ENCODE measurements at regions not wholly inside any gene's neighbourhood (a gene's known extent, or its start where the extent isn't known, plus 50 kb on each side); places are given as distances from the start of the nearest gene placed in this dataset.

DNA sequence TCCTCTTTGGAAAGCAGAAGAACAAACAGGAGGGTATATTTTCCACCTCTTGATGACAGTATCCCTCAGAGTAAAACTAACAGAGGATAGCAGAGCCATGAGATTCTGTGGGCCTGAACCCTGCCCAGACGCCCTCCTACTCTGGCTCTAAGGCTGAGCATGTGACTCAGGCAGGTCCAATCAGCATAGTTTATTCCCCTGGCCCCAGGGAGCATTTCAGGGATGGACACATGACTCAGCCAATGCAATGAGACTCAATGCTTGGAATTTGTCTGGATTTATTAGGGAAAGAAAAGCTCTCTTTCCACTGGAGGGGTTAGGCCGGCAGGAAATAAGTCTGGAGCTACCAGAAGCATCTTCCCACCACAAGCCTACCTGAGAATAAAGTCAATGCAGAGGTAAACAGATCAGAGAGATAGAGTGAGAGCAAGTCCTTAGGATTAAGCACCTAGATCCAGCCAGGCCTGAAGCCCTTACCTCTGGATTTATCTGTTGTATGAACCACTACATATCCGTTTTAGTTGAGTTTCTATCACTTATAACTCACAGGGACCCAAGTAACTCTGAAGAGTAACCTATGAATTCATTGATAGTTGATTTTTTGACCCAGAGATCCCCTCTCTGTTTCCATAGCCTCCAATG, 68.2 kb upstream of the EYA2 start:
- Histone ChIP-seq H3K4me2 (ENCODE audit: low read depth, low read length) (no peak overlapping the region), H4K91ac (ENCODE audit: insufficient read depth, low read depth, low read length) (0 out of 2 replicates have a peak overlapping the region, but pooled peaks have one; percentile 0), H2AK5ac (ENCODE audit: low read depth, low read length) (peak overlapping the region; percentile 20; the same call in 1 of the 2 replicates), H3K9me1 (ENCODE audit: insufficient read depth, low read length) (0 out of 2 replicates have a peak, but pooled peaks cover 12% of the 10 kb centered on the region), H3K23ac (ENCODE audit: low read depth, low read length) (0 out of 2 replicates have a peak overlapping the region, but pooled peaks have one; percentile 1), H2BK20ac (ENCODE audit: low read depth, low read length) (peak overlapping the region; percentile 8; the same call in 1 of the 2 replicates), H3K14ac (replicated peaks; ENCODE audit: low read depth, low read length) (no peak overlapping the region; the same call in 1 of the 2 replicates), H3K9me3 (ENCODE audit: control insufficient read depth, insufficient read depth, low read length) (no peaks in the 10 kb centered on the region), H3K18ac (ENCODE audit: low read depth, low read length) (no peak overlapping the region), H2BK120ac (ENCODE audit: low read depth, low read length) (peak overlapping the region; percentile 16; the same call in 1 of the 2 replicates), H3K4ac (ENCODE audit: low read depth, low read length) (no peak overlapping the region), H3K4me1 (ENCODE audit: control insufficient read depth, insufficient read depth, low read length) (peaks cover 11% of the 10 kb centered on the region), H3K4me3 (ENCODE audit: insufficient read depth, low read depth, low read length) (no peak overlapping the region), H4K8ac (ENCODE audit: low read depth in 2 of 2, low read length in 2 of 2) (peak overlapping the region in 1 of 2 experiments; percentile 25; a peak in 1 of 4 replicates), H3K27me3 (ENCODE audit: control insufficient read depth, insufficient read depth, low read length) (no peaks in the 10 kb centered on the region), H3K56ac (ENCODE audit: extremely low read depth, insufficient read depth, low read length) (no peak overlapping the region), H3K9ac (ENCODE audit: low read depth, low read length) (no peak overlapping the region), H4K20me1 (ENCODE audit: insufficient read depth, low read length) (no peaks in the 10 kb centered on the region), H3K36me3 (ENCODE audit: control insufficient read depth, insufficient read depth, low read length) (no peaks in the 10 kb centered on the region), H3K27ac (ENCODE audit: insufficient read depth, low read length) (no peak overlapping the region), H4K5ac (ENCODE audit: low read depth, low read length) (no peak overlapping the region), H3K79me1 (ENCODE audit: low read depth in 1 of 2, low read length in 2 of 2) (no peaks in the 10 kb centered on the region), H2BK15ac (ENCODE audit: low read depth, low read length) (peak overlapping the region; percentile 77), H2AFZ (replicated peaks; ENCODE audit: low read length, poor library complexity) (peak overlapping the region; percentile 0), H2BK5ac (ENCODE audit: low read depth, low read length, poor library complexity, severe bottlenecking) (no peak overlapping the region), H2AK9ac (replicated peaks; ENCODE audit: low read depth, low read length, poor library complexity) (no peak overlapping the region)
- ChIA-PET CTCF (no interaction called here), POLR2A (ENCODE audit: unreplicated experiment) (no interaction called here)
- dilution Hi-C loops (cut with HindIII; ENCODE audit: low sequenced_read_pairs, unreplicated experiment): no loop called here
- BruUV-seq (replicated peaks): no TSS peak
- intact Hi-C loops (cut with micrococcal nuclease): no loop called here
- in situ Hi-C loops (cut with MboI; ENCODE audit: low sequenced_read_pairs): no loop called here
- TF ChIP-seq MAZ (IDR thresholded peaks at IDR 0.05; ENCODE audit: borderline replicate concordance, low read depth, low read length): no peak
- TF ChIP-seq RAD21 (IDR thresholded peaks at IDR 0.05; ENCODE audit: low read length): no peak
- TF ChIP-seq, protein P1, sequence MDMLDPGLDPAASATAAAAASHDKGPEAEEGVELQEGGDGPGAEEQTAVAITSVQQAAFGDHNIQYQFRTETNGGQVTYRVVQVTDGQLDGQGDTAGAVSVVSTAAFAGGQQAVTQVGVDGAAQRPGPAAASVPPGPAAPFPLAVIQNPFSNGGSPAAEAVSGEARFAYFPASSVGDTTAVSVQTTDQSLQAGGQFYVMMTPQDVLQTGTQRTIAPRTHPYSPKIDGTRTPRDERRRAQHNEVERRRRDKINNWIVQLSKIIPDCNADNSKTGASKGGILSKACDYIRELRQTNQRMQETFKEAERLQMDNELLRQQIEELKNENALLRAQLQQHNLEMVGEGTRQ (IDR thresholded peaks at IDR 0.05; ENCODE audit: low read depth, low read length): peak; percentile 83
- TF ChIP-seq, protein P2, sequence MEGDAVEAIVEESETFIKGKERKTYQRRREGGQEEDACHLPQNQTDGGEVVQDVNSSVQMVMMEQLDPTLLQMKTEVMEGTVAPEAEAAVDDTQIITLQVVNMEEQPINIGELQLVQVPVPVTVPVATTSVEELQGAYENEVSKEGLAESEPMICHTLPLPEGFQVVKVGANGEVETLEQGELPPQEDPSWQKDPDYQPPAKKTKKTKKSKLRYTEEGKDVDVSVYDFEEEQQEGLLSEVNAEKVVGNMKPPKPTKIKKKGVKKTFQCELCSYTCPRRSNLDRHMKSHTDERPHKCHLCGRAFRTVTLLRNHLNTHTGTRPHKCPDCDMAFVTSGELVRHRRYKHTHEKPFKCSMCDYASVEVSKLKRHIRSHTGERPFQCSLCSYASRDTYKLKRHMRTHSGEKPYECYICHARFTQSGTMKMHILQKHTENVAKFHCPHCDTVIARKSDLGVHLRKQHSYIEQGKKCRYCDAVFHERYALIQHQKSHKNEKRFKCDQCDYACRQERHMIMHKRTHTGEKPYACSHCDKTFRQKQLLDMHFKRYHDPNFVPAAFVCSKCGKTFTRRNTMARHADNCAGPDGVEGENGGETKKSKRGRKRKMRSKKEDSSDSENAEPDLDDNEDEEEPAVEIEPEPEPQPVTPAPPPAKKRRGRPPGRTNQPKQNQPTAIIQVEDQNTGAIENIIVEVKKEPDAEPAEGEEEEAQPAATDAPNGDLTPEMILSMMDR (conservative IDR thresholded peaks at IDR 0.05; ENCODE audit: low read depth, low read length): no peak
- peak; percentile 61 for DNase-seq
- peak; percentile 35; the same call in 1 of the 2 replicates for ATAC-seq (ENCODE audit: low read depth)
- WGBS, 2 experiments (ENCODE audit: extremely low coverage in 2 of 2, insufficient read length in 1 of 2): no CpG with 5 or more reads among the region's 3 CpGs
